Astrocyte (in vitro differentiated cells and primary cell): ENCODE measurements at regions not wholly inside any gene's neighbourhood (a gene's known extent, or its start where the extent isn't known, plus 50 kb on each side); places are given as distances from the start of the nearest gene placed in this dataset.

Source experiments
- CTCF ChIP-seq: IDR thresholded peaks from 2 replicates; pipeline ENCODE4 v1.5.1; 2011; ENCODE audit warnings: low read depth, mild to moderate bottlenecking, inconsistent platforms, low read length, moderate library complexity; ENCODE audit not compliant: insufficient read depth
- EZH2 ChIP-seq: IDR thresholded peaks from 2 replicates; pipeline ENCODE4 v1.6.1; 2012; ENCODE audit warnings: mild to moderate bottlenecking, low read length, inconsistent platforms; ENCODE audit not compliant: insufficient read depth

- TF ChIP-seq CTCF (no peak), EZH2 (no peak)
Observed at GRCh38 chrY:19220784-19221183, 447.2 kb upstream of the HSFY2 start.
